Spleen (tissue), 7 donors: ENCODE measurements at regions not wholly inside any gene's neighbourhood (a gene's known extent, or its start where the extent isn't known, plus 50 kb on each side); places are given as distances from the start of the nearest gene placed in this dataset.

ENCODE experiments used
- POLR2A ChIP-seq, 3 donors: fragments of 450-650 bp; IDR thresholded peaks; one replicate each; pipeline ENCODE4 v1.5.1; 2017; ENCODE audit warnings: antibody characterized with exemption in 3 of 3, mild to moderate bottlenecking in 1 of 3
- POLR2AphosphoS5 ChIP-seq, 3 donors: sonication (generic); formaldehyde crosslinking; IDR thresholded peaks; one replicate each; pipeline ENCODE4 v1.5.1; 2017; ENCODE audit warnings: antibody characterized with exemption in 3 of 3
- TF ChIP-seq, protein P1 (sequence below), 11 experiments: fragments of 200-600 bp in 7 of 11; fragments of 450-650 bp in 4 of 11; sonication (generic) in 4 of 11; IDR thresholded peaks in 8 of 11; conservative IDR thresholded peaks in 3 of 11; 1 replicate in 7 of 11; 2 replicates in 4 of 11; pipeline versions ENCODE4 v1.4.0 to v1.8.0; 2016 to 2021; ENCODE audit warnings: antibody characterized with exemption in 11 of 11, inconsistent platforms in 4 of 11, mild to moderate bottlenecking in 1 of 11
- donor health status: DM: no; HTN: no; CAD: no; lungs with moderate emphysema.
- donor health status: DM: no; HTN: no; CAD: no.
- donor health status: DM: no; HTN: no; CAD: no.

DNA sequence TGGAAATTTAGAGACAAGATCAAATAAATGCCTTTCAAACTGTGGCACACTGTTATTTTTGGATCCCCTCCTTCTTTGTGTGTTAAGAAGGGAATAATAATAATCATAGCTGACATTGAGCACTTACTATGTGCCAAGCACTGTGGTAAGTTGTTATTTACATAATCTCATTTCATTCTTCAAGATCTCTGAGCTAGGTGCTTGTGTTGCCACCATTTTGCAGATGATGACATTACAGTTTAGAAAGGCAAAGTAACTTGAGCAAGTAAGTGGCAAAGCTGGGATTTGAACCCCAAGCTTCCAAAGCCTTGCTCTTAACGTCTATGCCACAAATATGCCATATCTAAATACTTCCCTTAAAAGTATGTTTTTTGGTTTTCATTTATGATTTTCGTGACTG lies 121.8 kb upstream of the TMEM161B start:
- TF ChIP-seq, protein P1, sequence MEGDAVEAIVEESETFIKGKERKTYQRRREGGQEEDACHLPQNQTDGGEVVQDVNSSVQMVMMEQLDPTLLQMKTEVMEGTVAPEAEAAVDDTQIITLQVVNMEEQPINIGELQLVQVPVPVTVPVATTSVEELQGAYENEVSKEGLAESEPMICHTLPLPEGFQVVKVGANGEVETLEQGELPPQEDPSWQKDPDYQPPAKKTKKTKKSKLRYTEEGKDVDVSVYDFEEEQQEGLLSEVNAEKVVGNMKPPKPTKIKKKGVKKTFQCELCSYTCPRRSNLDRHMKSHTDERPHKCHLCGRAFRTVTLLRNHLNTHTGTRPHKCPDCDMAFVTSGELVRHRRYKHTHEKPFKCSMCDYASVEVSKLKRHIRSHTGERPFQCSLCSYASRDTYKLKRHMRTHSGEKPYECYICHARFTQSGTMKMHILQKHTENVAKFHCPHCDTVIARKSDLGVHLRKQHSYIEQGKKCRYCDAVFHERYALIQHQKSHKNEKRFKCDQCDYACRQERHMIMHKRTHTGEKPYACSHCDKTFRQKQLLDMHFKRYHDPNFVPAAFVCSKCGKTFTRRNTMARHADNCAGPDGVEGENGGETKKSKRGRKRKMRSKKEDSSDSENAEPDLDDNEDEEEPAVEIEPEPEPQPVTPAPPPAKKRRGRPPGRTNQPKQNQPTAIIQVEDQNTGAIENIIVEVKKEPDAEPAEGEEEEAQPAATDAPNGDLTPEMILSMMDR (IDR thresholded peaks at IDR 0.05 in 8 of 11, conservative IDR thresholded peaks at IDR 0.05 in 3 of 11) = no peak
- no peak for TF ChIP-seq POLR2A (IDR thresholded peaks at IDR 0.05)
- TF ChIP-seq POLR2AphosphoS5 (IDR thresholded peaks at IDR 0.05) = no peak
